ENCODE measurements at regions not wholly inside any gene's neighbourhood (a gene's known extent, or its start where the extent isn't known, plus 50 kb on each side); places are given as distances from the start of the nearest gene placed in this dataset.

GRCh38 chr12:94848966-94849365 is 154.5 kb downstream of the NDUFA12 start:
- no peak for TF ChIP-seq CTCF (IDR thresholded peaks at IDR 0.05)
- no peak for TF ChIP-seq POLR2AphosphoS5 (IDR thresholded peaks at IDR 0.05; ENCODE audit: insufficient read depth in 1 of 2, low read depth in 1 of 2)
